ENCODE measurements at regions not wholly inside any gene's neighbourhood (a gene's known extent, or its start where the extent isn't known, plus 50 kb on each side); places are given as distances from the start of the nearest gene placed in this dataset.

GRCh38 chr21:20257052-20257740, 741.0 kb upstream of the NCAM2 start:
- TF ChIP-seq TAF1 (IDR thresholded peaks at IDR 0.05; ENCODE audit: low read depth) (no peak), YY1 (IDR thresholded peaks at IDR 0.05; ENCODE audit: low read depth) (no peak), FOXM1 (IDR thresholded peaks at IDR 0.05; ENCODE audit: borderline replicate concordance, low read depth) (no peak), EGR1 (IDR thresholded peaks at IDR 0.05) (no peak), REST (IDR thresholded peaks at IDR 0.05; ENCODE audit: low read depth) (no peak), RAD21 (IDR thresholded peaks at IDR 0.05; ENCODE audit: low read depth) (no peak), TEAD4 (IDR thresholded peaks at IDR 0.05) (no peak), CEBPB (IDR thresholded peaks at IDR 0.05) (no peak), EP300 (IDR thresholded peaks at IDR 0.05; ENCODE audit: borderline replicate concordance) (no peak), ZBTB7A (IDR thresholded peaks at IDR 0.05; ENCODE audit: low read depth) (no peak), MAX (IDR thresholded peaks at IDR 0.05) (no peak)
